CD14-positive monocyte (primary cell): ENCODE measurements at regions not wholly inside any gene's neighbourhood (a gene's known extent, or its start where the extent isn't known, plus 50 kb on each side); places are given as distances from the start of the nearest gene placed in this dataset.

Source experiments
- DNase-seq, 3 donors: peaks; one replicate each; pipeline ENCODE4 v3.0.0-alpha.2; 2011 to 2022
- H2AFZ ChIP-seq: 2 replicates; pipeline ENCODE4 v1.6.0; 2012; ENCODE audit warnings: mild to moderate bottlenecking, low read depth, low read length, inconsistent platforms; ENCODE audit not compliant: insufficient read depth, poor library complexity, severe bottlenecking
- H3K27ac ChIP-seq, 2 donors: 1 replicate in 1 of 2; 2 replicates in 1 of 2; pipeline ENCODE4 v1.5.1; 2012 to 2013; ENCODE audit warnings: low read length in 2 of 2, control low read depth in 1 of 2, inconsistent platforms in 1 of 2, low read depth in 1 of 2, mild to moderate bottlenecking in 1 of 2
- H3K27me3 ChIP-seq, 2 donors: one replicate each; pipeline versions ENCODE4 v1.6.0 to v1.6.1; 2011 to 2013; ENCODE audit warnings: low read length in 2 of 2; ENCODE audit not compliant: control insufficient read depth in 2 of 2, insufficient read depth in 2 of 2
- H3K36me3 ChIP-seq, 2 donors: replicated peaks in 1 of 2; 1 replicate in 1 of 2; 2 replicates in 1 of 2; pipeline versions ENCODE4 v1.5.1 to v1.6.1; 2012 to 2013; ENCODE audit warnings: low read length in 2 of 2, control low read depth in 1 of 2, inconsistent platforms in 1 of 2, mild to moderate bottlenecking in 1 of 2; ENCODE audit not compliant: insufficient read depth in 2 of 2, control insufficient read depth in 1 of 2
- H3K4me1 ChIP-seq, 2 donors: 1 replicate in 1 of 2; 2 replicates in 1 of 2; pipeline versions ENCODE4 v1.5.1 to v1.6.1; 2012 to 2013; ENCODE audit warnings: low read length in 2 of 2, control low read depth in 1 of 2, inconsistent platforms in 1 of 2, mild to moderate bottlenecking in 1 of 2, moderate library complexity in 1 of 2; ENCODE audit not compliant: insufficient read depth in 2 of 2, control insufficient read depth in 1 of 2
- H3K4me2 ChIP-seq: replicated peaks from 2 replicates; pipeline ENCODE3; 2012; ENCODE audit warnings: low read length, moderate library complexity, mild to moderate bottlenecking; ENCODE audit not compliant: poor library complexity, severe bottlenecking; ENCODE audit errors: extremely low read depth
- H3K4me3 ChIP-seq, 3 experiments: fragments of 200-600 bp in 1 of 3; sonication (generic) in 1 of 3; replicated peaks in 1 of 3; 1 replicate in 2 of 3; 2 replicates in 1 of 3; pipeline ENCODE4 v1.5.1; 2011 to 2013; ENCODE audit warnings: low read length in 3 of 3, mild to moderate bottlenecking in 3 of 3, control low read depth in 2 of 3, low read depth in 2 of 3, inconsistent platforms in 1 of 3, moderate library complexity in 1 of 3
- H3K79me2 ChIP-seq: 2 replicates; pipeline ENCODE4 v1.6.0; 2012; ENCODE audit warnings: mild to moderate bottlenecking, control low read depth, inconsistent platforms, low read length, moderate library complexity; ENCODE audit not compliant: insufficient read depth
- H3K9ac ChIP-seq: 2 replicates; pipeline ENCODE4 v1.6.0; 2017; ENCODE audit warnings: low read length, mild to moderate bottlenecking; ENCODE audit not compliant: insufficient read depth, poor library complexity, severe bottlenecking
- H3K9me3 ChIP-seq, 2 donors: replicated peaks in 1 of 2; 1 replicate in 1 of 2; 2 replicates in 1 of 2; pipeline versions ENCODE4 v1.5.1 to v1.6.1; 2012 to 2013; ENCODE audit warnings: low read length in 2 of 2, control low read depth in 1 of 2; ENCODE audit not compliant: control insufficient read depth in 1 of 2, insufficient read depth in 1 of 2
- H4K20me1 ChIP-seq: 2 replicates; pipeline ENCODE4 v1.6.0; 2012; ENCODE audit warnings: mild to moderate bottlenecking, low read length, control low read depth, moderate library complexity; ENCODE audit not compliant: insufficient read depth
- H3K27ac Mint-ChIP-seq, 7 donors: one replicate each; pipeline ENCODE4 v1.8.0; 2020; ENCODE audit warnings: mild to moderate bottlenecking in 7 of 7, mixed read lengths in 7 of 7, moderate library complexity in 6 of 7, inconsistent platforms in 2 of 7
- H3K27me3 Mint-ChIP-seq, 3 donors: one replicate each; pipeline ENCODE4 v1.8.0; 2021 to 2022; ENCODE audit warnings: low read depth in 3 of 3, mild to moderate bottlenecking in 3 of 3, mixed read lengths in 3 of 3, moderate library complexity in 3 of 3, inconsistent platforms in 1 of 3
- H3K36me3 Mint-ChIP-seq, 2 donors: one replicate each; pipeline ENCODE4 v1.8.0; 2020; ENCODE audit warnings: mixed read lengths in 2 of 2, inconsistent platforms in 1 of 2, mild to moderate bottlenecking in 1 of 2
- H3K4me1 Mint-ChIP-seq: one replicate; pipeline ENCODE4 v1.8.0; 2020; ENCODE audit warnings: mild to moderate bottlenecking, mixed read lengths
- H3K4me3 Mint-ChIP-seq, 2 donors: one replicate each; pipeline ENCODE4 v1.8.0; 2020; ENCODE audit warnings: mild to moderate bottlenecking in 2 of 2, mixed read lengths in 2 of 2, moderate library complexity in 1 of 2
- H3K9me3 Mint-ChIP-seq, 7 donors: one replicate each; pipeline ENCODE4 v1.8.0; 2020 to 2022; ENCODE audit warnings: mixed read lengths in 7 of 7, mild to moderate bottlenecking in 6 of 7, moderate library complexity in 6 of 7, inconsistent platforms in 2 of 7
- CTCF ChIP-seq: fragments of 200-600 bp; IDR thresholded peaks from one replicate; pipeline ENCODE4 v1.8.0; 2022; ENCODE audit warnings: antibody characterized with exemption, mild to moderate bottlenecking
- WGBS: methylation state at CpG from one replicate; pipeline ENCODE4 v1.1.5; 2013; ENCODE audit warnings: missing lambda C conversion rate; ENCODE audit not compliant: insufficient coverage; 5-methylcytosine and 5-hydroxymethylcytosine counted together
- intact Hi-C, 2 donors: fragments of 100-400 bp; cut with micrococcal nuclease; formaldehyde crosslinking; loops; one replicate each; pipeline versions ENCODE4 v1.15.0 to v1.15.1; 2023

- Histone ChIP-seq H3K27me3 (no peaks in the 10 kb centered on the region), H3K9me3 (peaks cover 0 to 5% of the 10 kb centered on the region in 2 donors), H3K36me3 (no peaks in the 10 kb centered on the region), H4K20me1 (no peaks in the 10 kb centered on the region), H2AFZ (no peak overlapping the region), H3K4me1 (no peaks in the 10 kb centered on the region), H3K4me3 (no peak overlapping the region), H3K4me2 (no peak overlapping the region), H3K79me2 (no peaks in the 10 kb centered on the region), H3K9ac (no peak overlapping the region), H3K27ac (no peak overlapping the region)
- intact Hi-C loops = loop anchor here in 1 of 2 donors (5.0 kb wide), 1 partner anchor 681 kb away; no protein-coding TSS in a partner anchor
- Mint-ChIP-seq H3K9me3 (peaks cover 0 to 7% (median 2%) of the 10 kb centered on the region in 7 donors), H3K27ac (no peak overlapping the region), H3K4me1 (no peaks in the 10 kb centered on the region), H3K27me3 (peaks cover 0 to 2% (median 2%) of the 10 kb centered on the region in 3 donors), H3K36me3 (no peaks in the 10 kb centered on the region), H3K4me3 (no peak overlapping the region)
- no peak for TF ChIP-seq CTCF
- DNase-seq = no peak
- WGBS = no CpG with 5 or more reads among the region's 1 CpG
Measured at GRCh38 chr13:79681069-79681468, 200.1 kb downstream of the NDFIP2 start.

- H3K4me1 Mint-ChIP-seq = no peaks in the 10 kb centered on the region
- Histone ChIP-seq H2AFZ (no peak overlapping the region), H3K9me3 (peaks cover 0 to 5% of the 10 kb centered on the region in 2 donors), H3K79me2 (no peaks in the 10 kb centered on the region), H3K27me3 (no peaks in the 10 kb centered on the region), H4K20me1 (no peaks in the 10 kb centered on the region), H3K4me3 (no peak overlapping the region), H3K36me3 (no peaks in the 10 kb centered on the region), H3K4me1 (no peaks in the 10 kb centered on the region), H3K4me2 (no peak overlapping the region), H3K27ac (no peak overlapping the region), H3K9ac (no peak overlapping the region)
- TF ChIP-seq CTCF = no peak
- H3K4me3 Mint-ChIP-seq = no peak overlapping the region
- H3K36me3 Mint-ChIP-seq = no peaks in the 10 kb centered on the region
- peaks cover 0 to 7% (median 2%) of the 10 kb centered on the region in 7 donors for H3K9me3 Mint-ChIP-seq
- no peak for DNase-seq
- no peak overlapping the region for H3K27ac Mint-ChIP-seq
- peaks cover 0 to 2% (median 2%) of the 10 kb centered on the region in 3 donors for H3K27me3 Mint-ChIP-seq
- intact Hi-C loops = loop anchor here in 1 of 2 donors (5.0 kb wide), 1 partner anchor 682 kb away; no protein-coding TSS in a partner anchor
Measured at GRCh38 chr13:79680485-79680884, 199.5 kb downstream of the NDFIP2 start.
